Astrocyte (in vitro differentiated cells and primary cell): ENCODE measurements at regions not wholly inside any gene's neighbourhood (a gene's known extent, or its start where the extent isn't known, plus 50 kb on each side); places are given as distances from the start of the nearest gene placed in this dataset.
"Not testable (repeated sequence)": the region's sequence is repeated elsewhere in the genome, so short reads cannot be mapped to it uniquely, and the experiment has no call there.

Source experiments
- DNase-seq: peaks from one replicate; pipeline ENCODE4 v3.0.0-alpha.2; 2010; ENCODE audit warnings: low read depth
- FAIRE-seq: peaks from 2 replicates; lab custom pipeline; 2011; peaks lifted over from hg19 to GRCh38; lab: Jason Lieb, UNC
- H2AFZ ChIP-seq: 2 replicates; pipeline ENCODE4 v1.6.0; 2012; ENCODE audit warnings: low read depth, low read length, inconsistent platforms
- H3K27ac ChIP-seq: 2 replicates; pipeline ENCODE4 v1.5.1; 2011; ENCODE audit warnings: low read depth, low read length, inconsistent platforms
- H3K27me3 ChIP-seq: 2 replicates; pipeline ENCODE4 v1.6.0; 2011; ENCODE audit warnings: low read length, inconsistent platforms; ENCODE audit not compliant: insufficient read depth
- H3K36me3 ChIP-seq: 2 replicates; pipeline ENCODE4 v1.5.1; 2011; ENCODE audit warnings: low read length, inconsistent platforms; ENCODE audit not compliant: insufficient read depth
- H3K4me1 ChIP-seq: 2 replicates; pipeline ENCODE4 v1.5.1; 2011; ENCODE audit warnings: low read length, inconsistent platforms; ENCODE audit not compliant: insufficient read depth
- H3K4me2 ChIP-seq: 2 replicates; pipeline ENCODE4 v1.6.0; 2012; ENCODE audit warnings: low read length, inconsistent platforms
- H3K4me3 ChIP-seq: 2 replicates; pipeline ENCODE4 v1.5.1; 2011; ENCODE audit warnings: low read depth, mild to moderate bottlenecking, low read length, inconsistent platforms; ENCODE audit not compliant: insufficient read depth
- H3K79me2 ChIP-seq: 2 replicates; pipeline ENCODE4 v1.6.0; 2012; ENCODE audit warnings: mild to moderate bottlenecking, low read length, inconsistent platforms; ENCODE audit not compliant: insufficient read depth
- H3K9ac ChIP-seq: 2 replicates; pipeline ENCODE4 v1.6.0; 2012; ENCODE audit warnings: mild to moderate bottlenecking, low read length, inconsistent platforms
- H3K9me3 ChIP-seq: 2 replicates; pipeline ENCODE4 v1.5.1; 2012; ENCODE audit warnings: low read depth, mild to moderate bottlenecking, low read length, inconsistent platforms; ENCODE audit not compliant: insufficient read depth
- H4K20me1 ChIP-seq: 2 replicates; pipeline ENCODE4 v1.6.0; 2012; ENCODE audit warnings: low read length, inconsistent platforms; ENCODE audit not compliant: insufficient read depth
- H3K27ac Mint-ChIP-seq: one replicate; pipeline ENCODE4 v1.8.0; 2021; ENCODE audit warnings: mild to moderate bottlenecking, mixed read lengths; ENCODE audit not compliant: unreplicated experiment
- H3K27me3 Mint-ChIP-seq: one replicate; pipeline ENCODE4 v1.8.0; 2021; ENCODE audit warnings: low read depth, mixed read lengths; ENCODE audit not compliant: unreplicated experiment
- H3K36me3 Mint-ChIP-seq: one replicate; pipeline ENCODE4 v1.8.0; 2021; ENCODE audit warnings: low read depth, mixed read lengths; ENCODE audit not compliant: unreplicated experiment
- H3K4me1 Mint-ChIP-seq: one replicate; pipeline ENCODE4 v1.8.0; 2021; ENCODE audit warnings: low read depth, mixed read lengths; ENCODE audit not compliant: unreplicated experiment
- H3K4me3 Mint-ChIP-seq: one replicate; pipeline ENCODE4 v1.8.0; 2021; ENCODE audit warnings: mild to moderate bottlenecking, moderate library complexity, mixed read lengths; ENCODE audit not compliant: unreplicated experiment
- H3K9me3 Mint-ChIP-seq: one replicate; pipeline ENCODE4 v1.8.0; 2021; ENCODE audit warnings: mild to moderate bottlenecking, mixed read lengths; ENCODE audit not compliant: unreplicated experiment
- EZH2 ChIP-seq: IDR thresholded peaks from 2 replicates; pipeline ENCODE4 v1.6.1; 2012; ENCODE audit warnings: mild to moderate bottlenecking, low read length, inconsistent platforms; ENCODE audit not compliant: insufficient read depth
- TF ChIP-seq, protein P1 (sequence below): IDR thresholded peaks from 2 replicates; pipeline ENCODE4 v1.5.1; 2011; ENCODE audit warnings: low read depth, mild to moderate bottlenecking, inconsistent platforms, low read length, moderate library complexity; ENCODE audit not compliant: insufficient read depth

DNA sequence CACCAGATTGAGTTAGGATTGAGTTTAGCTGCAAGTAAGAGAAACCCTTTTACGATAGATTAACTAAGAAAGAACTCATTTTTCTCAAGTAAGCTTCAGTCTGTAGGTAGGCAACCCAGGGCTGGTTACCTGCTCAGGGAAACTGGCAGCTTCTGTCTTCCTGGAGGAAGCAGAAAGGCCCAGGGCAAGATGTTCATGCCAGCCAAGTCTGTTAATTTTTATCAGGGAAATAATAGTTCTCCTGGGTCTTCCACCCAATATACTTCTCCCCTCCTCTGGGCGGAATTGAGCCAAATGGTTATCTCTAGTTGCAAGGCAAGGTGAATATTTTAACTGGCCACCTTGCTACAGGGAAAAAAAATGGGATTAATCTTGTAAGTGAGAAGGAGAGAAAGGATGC lies 98.2 kb downstream of the UTRN start:
- Histone ChIP-seq H3K4me2 (no peak overlapping the region), H3K36me3 (no peaks in the 10 kb centered on the region), H3K4me3 (no peak overlapping the region), H4K20me1 (peaks cover 3% of the 10 kb centered on the region), H3K79me2 (peaks cover 21% of the 10 kb centered on the region), H3K9me3 (no peaks in the 10 kb centered on the region), H3K9ac (no peak overlapping the region), H3K4me1 (peaks cover 7% of the 10 kb centered on the region), H3K27ac (no peak overlapping the region), H2AFZ (no peak overlapping the region), H3K27me3 (no peaks in the 10 kb centered on the region)
- DNase-seq (no peak), FAIRE-seq (no peak)
- Mint-ChIP-seq H3K27me3 (no peaks in the 10 kb centered on the region), H3K27ac (no peak overlapping the region), H3K9me3 (peaks cover 8% of the 10 kb centered on the region), H3K4me1 (peaks cover 18% of the 10 kb centered on the region), H3K4me3 (no peak overlapping the region), H3K36me3 (peaks cover 9% of the 10 kb centered on the region)
- TF ChIP-seq, protein P1, sequence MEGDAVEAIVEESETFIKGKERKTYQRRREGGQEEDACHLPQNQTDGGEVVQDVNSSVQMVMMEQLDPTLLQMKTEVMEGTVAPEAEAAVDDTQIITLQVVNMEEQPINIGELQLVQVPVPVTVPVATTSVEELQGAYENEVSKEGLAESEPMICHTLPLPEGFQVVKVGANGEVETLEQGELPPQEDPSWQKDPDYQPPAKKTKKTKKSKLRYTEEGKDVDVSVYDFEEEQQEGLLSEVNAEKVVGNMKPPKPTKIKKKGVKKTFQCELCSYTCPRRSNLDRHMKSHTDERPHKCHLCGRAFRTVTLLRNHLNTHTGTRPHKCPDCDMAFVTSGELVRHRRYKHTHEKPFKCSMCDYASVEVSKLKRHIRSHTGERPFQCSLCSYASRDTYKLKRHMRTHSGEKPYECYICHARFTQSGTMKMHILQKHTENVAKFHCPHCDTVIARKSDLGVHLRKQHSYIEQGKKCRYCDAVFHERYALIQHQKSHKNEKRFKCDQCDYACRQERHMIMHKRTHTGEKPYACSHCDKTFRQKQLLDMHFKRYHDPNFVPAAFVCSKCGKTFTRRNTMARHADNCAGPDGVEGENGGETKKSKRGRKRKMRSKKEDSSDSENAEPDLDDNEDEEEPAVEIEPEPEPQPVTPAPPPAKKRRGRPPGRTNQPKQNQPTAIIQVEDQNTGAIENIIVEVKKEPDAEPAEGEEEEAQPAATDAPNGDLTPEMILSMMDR = no peak
- TF ChIP-seq EZH2 = no peak

DNA sequence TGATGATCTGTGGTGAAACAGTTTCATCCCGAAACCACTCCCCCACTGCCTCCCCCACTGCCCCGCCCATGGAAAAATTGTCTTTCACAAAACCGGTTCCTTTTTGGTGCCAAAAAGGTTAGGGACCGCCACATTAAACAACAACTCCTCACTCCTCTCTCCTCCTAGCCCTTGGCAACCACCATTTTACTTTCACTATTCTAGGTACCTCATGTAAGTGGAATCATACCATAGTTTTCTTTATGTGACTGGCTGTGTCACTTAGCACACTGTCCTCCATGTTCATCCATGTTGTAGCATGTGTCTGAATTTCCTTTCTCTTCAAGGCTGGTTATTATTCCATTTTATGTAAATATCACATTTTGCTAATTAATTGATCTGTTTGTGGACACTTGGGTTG lies 99.3 kb downstream of the UTRN start:
- no peaks in the 10 kb centered on the region for H4K20me1 ChIP-seq
- peaks cover 14% of the 10 kb centered on the region for H3K79me2 ChIP-seq
- Mint-ChIP-seq H3K4me1 (peaks cover 9% of the 10 kb centered on the region), H3K36me3 (peaks cover 9% of the 10 kb centered on the region), H3K9me3 (peaks cover 8% of the 10 kb centered on the region), H3K27ac (no peak overlapping the region), H3K4me3 (no peak overlapping the region), H3K27me3 (no peaks in the 10 kb centered on the region)
- H3K36me3 ChIP-seq = no peaks in the 10 kb centered on the region
- H2AFZ ChIP-seq = no peak overlapping the region
- peaks cover 4% of the 10 kb centered on the region for H3K4me1 ChIP-seq
- no peaks in the 10 kb centered on the region for H3K9me3 ChIP-seq
- TF ChIP-seq, protein P1 = no peak
- no peak for TF ChIP-seq EZH2
- no peak for DNase-seq
- H3K4me2 ChIP-seq = no peak overlapping the region
- no peaks in the 10 kb centered on the region for H3K27me3 ChIP-seq
- H3K9ac ChIP-seq = no peak overlapping the region
- no peak for FAIRE-seq
- no peak overlapping the region for H3K27ac ChIP-seq
- no peak overlapping the region for H3K4me3 ChIP-seq

DNA sequence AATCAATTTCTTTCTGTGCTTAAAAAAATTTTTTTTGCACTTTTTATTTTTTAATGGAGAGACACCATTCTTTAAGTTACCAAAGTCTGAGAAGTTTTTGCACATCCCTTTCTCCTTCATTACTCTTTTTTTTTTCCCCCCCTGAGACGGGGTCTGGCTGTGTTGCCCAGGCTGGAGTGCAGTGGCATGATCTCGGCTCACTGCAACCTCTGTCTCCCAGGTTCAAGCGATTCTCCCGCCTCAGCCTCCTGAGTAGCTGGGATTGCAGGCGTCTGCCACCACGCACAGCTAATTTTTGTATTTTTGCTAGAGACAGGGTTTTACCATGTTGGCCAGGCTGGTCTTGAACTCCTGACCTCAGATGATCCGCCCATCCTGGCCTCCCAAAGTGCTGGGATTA lies 104.3 kb downstream of the UTRN start:
- not testable (repeated sequence) for H3K27ac Mint-ChIP-seq, H3K4me1 ChIP-seq, H3K36me3 ChIP-seq, H3K4me3 Mint-ChIP-seq, H3K27ac ChIP-seq, H3K4me2 ChIP-seq, FAIRE-seq, H3K9me3 Mint-ChIP-seq, H3K27me3 Mint-ChIP-seq, H3K79me2 ChIP-seq, H3K36me3 Mint-ChIP-seq, H2AFZ ChIP-seq, H3K27me3 ChIP-seq, H3K4me3 ChIP-seq, H3K9ac ChIP-seq, DNase-seq, H3K4me1 Mint-ChIP-seq, H3K9me3 ChIP-seq
- peaks cover 11% of the 10 kb centered on the region for H4K20me1 ChIP-seq
